OCI-LY3 (cell line): ENCODE measurements at regions not wholly inside any gene's neighbourhood (a gene's known extent, or its start where the extent isn't known, plus 50 kb on each side); places are given as distances from the start of the nearest gene placed in this dataset.

Source experiments
- EZH2phosphoT487 ChIP-seq: fragments of 200-600 bp; shearing (Covaris generic); IDR thresholded peaks from 2 replicates; pipeline ENCODE4 v1.6.1; 2018; ENCODE audit warnings: antibody characterized with exemption, mixed run types, low read depth
- TF ChIP-seq, protein P1 (sequence below): fragments of 200-600, 300-600 bp; sonication (generic); IDR thresholded peaks from 2 replicates; pipeline ENCODE4 v1.5.1; 2014; ENCODE audit warnings: antibody characterized with exemption, low read length, low read depth

DNA sequence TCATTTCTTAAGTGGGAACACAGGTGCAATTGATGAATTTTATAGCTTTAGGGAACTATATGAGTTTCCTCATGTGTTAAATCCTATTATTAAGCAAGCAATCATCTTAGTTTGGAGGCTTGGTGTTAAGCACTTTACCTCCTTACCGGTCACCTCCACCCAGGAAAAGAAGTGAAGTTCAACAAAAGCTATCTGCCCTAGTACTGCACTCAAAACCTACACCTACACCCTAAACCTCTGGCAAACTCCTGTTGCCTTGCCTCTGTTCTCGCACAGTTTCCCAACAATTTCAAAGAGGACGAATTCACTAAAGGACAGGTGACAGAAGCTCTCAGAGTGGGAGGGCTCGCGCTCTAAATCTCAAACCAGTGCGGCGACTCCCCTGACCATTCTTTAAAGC is 85.7 kb upstream of the TENT5D start:
- TF ChIP-seq, protein P1, sequence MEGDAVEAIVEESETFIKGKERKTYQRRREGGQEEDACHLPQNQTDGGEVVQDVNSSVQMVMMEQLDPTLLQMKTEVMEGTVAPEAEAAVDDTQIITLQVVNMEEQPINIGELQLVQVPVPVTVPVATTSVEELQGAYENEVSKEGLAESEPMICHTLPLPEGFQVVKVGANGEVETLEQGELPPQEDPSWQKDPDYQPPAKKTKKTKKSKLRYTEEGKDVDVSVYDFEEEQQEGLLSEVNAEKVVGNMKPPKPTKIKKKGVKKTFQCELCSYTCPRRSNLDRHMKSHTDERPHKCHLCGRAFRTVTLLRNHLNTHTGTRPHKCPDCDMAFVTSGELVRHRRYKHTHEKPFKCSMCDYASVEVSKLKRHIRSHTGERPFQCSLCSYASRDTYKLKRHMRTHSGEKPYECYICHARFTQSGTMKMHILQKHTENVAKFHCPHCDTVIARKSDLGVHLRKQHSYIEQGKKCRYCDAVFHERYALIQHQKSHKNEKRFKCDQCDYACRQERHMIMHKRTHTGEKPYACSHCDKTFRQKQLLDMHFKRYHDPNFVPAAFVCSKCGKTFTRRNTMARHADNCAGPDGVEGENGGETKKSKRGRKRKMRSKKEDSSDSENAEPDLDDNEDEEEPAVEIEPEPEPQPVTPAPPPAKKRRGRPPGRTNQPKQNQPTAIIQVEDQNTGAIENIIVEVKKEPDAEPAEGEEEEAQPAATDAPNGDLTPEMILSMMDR = no peak
- TF ChIP-seq EZH2phosphoT487 = no peak
